ENCODE measurements at regions not wholly inside any gene's neighbourhood (a gene's known extent, or its start where the extent isn't known, plus 50 kb on each side); places are given as distances from the start of the nearest gene placed in this dataset.

- H2AK5ac ChIP-seq (ENCODE audit: low read length), result no peak overlapping the region
- no peak overlapping the region for H3K4me2 ChIP-seq (ENCODE audit: low read length)
- H3K27me3 ChIP-seq (ENCODE audit: insufficient read depth, low read length), result no peaks in the 10 kb centered on the region
- H3K4ac ChIP-seq (ENCODE audit: low read depth, low read length), result no peak overlapping the region
- H3K27ac ChIP-seq (ENCODE audit: low read depth, low read length), result no peak overlapping the region
- no peaks in the 10 kb centered on the region for H3K4me1 ChIP-seq (ENCODE audit: control insufficient read depth in 1 of 2, insufficient read depth in 2 of 2, low read length in 2 of 2)
- H4K8ac ChIP-seq (ENCODE audit: low read depth, low read length), result no peak overlapping the region
- no peak overlapping the region for H3K14ac ChIP-seq (ENCODE audit: low read length)
- H3K9ac ChIP-seq (ENCODE audit: low read length), result no peak overlapping the region
- H3K79me1 ChIP-seq (ENCODE audit: low read length), result no peaks in the 10 kb centered on the region
- H2BK5ac ChIP-seq (ENCODE audit: low read depth, low read length, poor library complexity), result no peak overlapping the region
- H3K36me3 ChIP-seq (ENCODE audit: control insufficient read depth in 1 of 2, insufficient read depth in 2 of 2, low read length in 2 of 2), result no peaks in the 10 kb centered on the region
- H3K79me2 ChIP-seq (ENCODE audit: control insufficient read depth, insufficient read depth, low read length, poor library complexity), result no peaks in the 10 kb centered on the region
- H4K12ac ChIP-seq (ENCODE audit: low read depth, low read length), result no peak overlapping the region
- peak in 1 of 2 donors; percentile 8 for DNase-seq
- no peak overlapping the region for H2BK12ac ChIP-seq (ENCODE audit: low read length)
- no peak overlapping the region for H3K18ac ChIP-seq (ENCODE audit: low read length)
- H3K9me3 ChIP-seq (ENCODE audit: insufficient read depth, low read depth, low read length), result no peaks in the 10 kb centered on the region
- H2BK120ac ChIP-seq (ENCODE audit: insufficient read depth, low read length, poor library complexity), result no peak overlapping the region
- no peak overlapping the region for H4K91ac ChIP-seq (ENCODE audit: low read depth, low read length)
- H2AFZ ChIP-seq (ENCODE audit: insufficient read depth, low read length, poor library complexity), result no peak overlapping the region
- H3K4me3 ChIP-seq (ENCODE audit: low read depth, low read length), result no peak overlapping the region
- H3K23ac ChIP-seq (ENCODE audit: low read length), result no peak overlapping the region
These were observed 323.3 kb upstream of the RSPO3 start for GRCh38 chr6:126795161-126795560.

GRCh38 chr6:126797981-126798380 lies 320.5 kb upstream of the RSPO3 start:
- Histone ChIP-seq H2AFZ (ENCODE audit: insufficient read depth, low read length, poor library complexity) (no peak overlapping the region), H3K18ac (ENCODE audit: low read length) (no peak overlapping the region), H3K9ac (ENCODE audit: low read length) (no peak overlapping the region), H3K23ac (ENCODE audit: low read length) (no peak overlapping the region), H3K4ac (ENCODE audit: low read depth, low read length) (no peak overlapping the region), H3K79me2 (ENCODE audit: control insufficient read depth, insufficient read depth, low read length, poor library complexity) (no peaks in the 10 kb centered on the region), H3K4me2 (ENCODE audit: low read length) (no peak overlapping the region), H3K36me3 (ENCODE audit: control insufficient read depth in 1 of 2, insufficient read depth in 2 of 2, low read length in 2 of 2) (no peaks in the 10 kb centered on the region), H3K27me3 (ENCODE audit: insufficient read depth, low read length) (no peaks in the 10 kb centered on the region), H3K27ac (ENCODE audit: low read depth, low read length) (no peak overlapping the region), H2BK120ac (ENCODE audit: insufficient read depth, low read length, poor library complexity) (no peak overlapping the region), H4K91ac (ENCODE audit: low read depth, low read length) (no peak overlapping the region), H3K14ac (ENCODE audit: low read length) (no peak overlapping the region), H3K4me1 (ENCODE audit: control insufficient read depth in 1 of 2, insufficient read depth in 2 of 2, low read length in 2 of 2) (no peaks in the 10 kb centered on the region), H2BK12ac (ENCODE audit: low read length) (no peak overlapping the region), H2BK5ac (ENCODE audit: low read depth, low read length, poor library complexity) (no peak overlapping the region), H3K79me1 (ENCODE audit: low read length) (no peaks in the 10 kb centered on the region), H4K8ac (ENCODE audit: low read depth, low read length) (no peak overlapping the region), H4K12ac (ENCODE audit: low read depth, low read length) (no peak overlapping the region), H2AK5ac (ENCODE audit: low read length) (no peak overlapping the region), H3K4me3 (ENCODE audit: low read depth, low read length) (no peak overlapping the region), H3K9me3 (ENCODE audit: insufficient read depth, low read depth, low read length) (no peaks in the 10 kb centered on the region)
- WGBS (ENCODE audit: extremely low coverage, insufficient coverage, insufficient read length), result 100% methylated on average over 1 of the region's 2 CpGs
- DNase-seq, result no peak

GRCh38 chr6:126803769-126804168 lies 314.7 kb upstream of the RSPO3 start:
- Histone ChIP-seq H3K9ac (ENCODE audit: low read length) (no peak overlapping the region), H3K4me2 (ENCODE audit: low read length) (no peak overlapping the region), H3K36me3 (ENCODE audit: control insufficient read depth in 1 of 2, insufficient read depth in 2 of 2, low read length in 2 of 2) (no peaks in the 10 kb centered on the region), H3K23ac (ENCODE audit: low read length) (no peak overlapping the region), H3K27ac (ENCODE audit: low read depth, low read length) (no peak overlapping the region), H3K79me1 (ENCODE audit: low read length) (no peaks in the 10 kb centered on the region), H4K12ac (ENCODE audit: low read depth, low read length) (no peak overlapping the region), H2AK5ac (ENCODE audit: low read length) (no peak overlapping the region), H3K79me2 (ENCODE audit: control insufficient read depth, insufficient read depth, low read length, poor library complexity) (no peaks in the 10 kb centered on the region), H2BK5ac (ENCODE audit: low read depth, low read length, poor library complexity) (no peak overlapping the region), H3K4me1 (ENCODE audit: control insufficient read depth in 1 of 2, insufficient read depth in 2 of 2, low read length in 2 of 2) (no peaks in the 10 kb centered on the region), H2BK120ac (ENCODE audit: insufficient read depth, low read length, poor library complexity) (no peak overlapping the region), H3K27me3 (ENCODE audit: insufficient read depth, low read length) (no peaks in the 10 kb centered on the region), H4K8ac (ENCODE audit: low read depth, low read length) (no peak overlapping the region), H3K14ac (ENCODE audit: low read length) (no peak overlapping the region), H3K4ac (ENCODE audit: low read depth, low read length) (no peak overlapping the region), H4K91ac (ENCODE audit: low read depth, low read length) (no peak overlapping the region), H3K9me3 (ENCODE audit: insufficient read depth, low read depth, low read length) (no peaks in the 10 kb centered on the region), H3K4me3 (ENCODE audit: low read depth, low read length) (no peak overlapping the region), H2AFZ (ENCODE audit: insufficient read depth, low read length, poor library complexity) (no peak overlapping the region), H2BK12ac (ENCODE audit: low read length) (no peak overlapping the region), H3K18ac (ENCODE audit: low read length) (no peak overlapping the region)
- DNase-seq, result no peak
- no CpG with 5 or more reads among the region's 3 CpGs for WGBS (ENCODE audit: extremely low coverage, insufficient coverage, insufficient read length)

- Histone ChIP-seq H3K18ac (ENCODE audit: low read length) (no peak overlapping the region), H2BK12ac (ENCODE audit: low read length) (no peak overlapping the region), H4K12ac (ENCODE audit: low read depth, low read length) (no peak overlapping the region), H3K79me1 (ENCODE audit: low read length) (no peaks in the 10 kb centered on the region), H3K27me3 (ENCODE audit: insufficient read depth, low read length) (no peaks in the 10 kb centered on the region), H2BK120ac (ENCODE audit: insufficient read depth, low read length, poor library complexity) (no peak overlapping the region), H3K27ac (ENCODE audit: low read depth, low read length) (no peak overlapping the region), H2AFZ (ENCODE audit: insufficient read depth, low read length, poor library complexity) (no peak overlapping the region), H3K14ac (ENCODE audit: low read length) (no peak overlapping the region), H4K91ac (ENCODE audit: low read depth, low read length) (no peak overlapping the region), H2AK5ac (ENCODE audit: low read length) (no peak overlapping the region), H3K36me3 (ENCODE audit: control insufficient read depth in 1 of 2, insufficient read depth in 2 of 2, low read length in 2 of 2) (no peaks in the 10 kb centered on the region), H3K79me2 (ENCODE audit: control insufficient read depth, insufficient read depth, low read length, poor library complexity) (no peaks in the 10 kb centered on the region), H3K9ac (ENCODE audit: low read length) (no peak overlapping the region), H3K9me3 (ENCODE audit: insufficient read depth, low read depth, low read length) (no peaks in the 10 kb centered on the region), H3K4me2 (ENCODE audit: low read length) (no peak overlapping the region), H4K8ac (ENCODE audit: low read depth, low read length) (no peak overlapping the region), H3K4me3 (ENCODE audit: low read depth, low read length) (no peak overlapping the region), H3K4me1 (ENCODE audit: control insufficient read depth in 1 of 2, insufficient read depth in 2 of 2, low read length in 2 of 2) (no peaks in the 10 kb centered on the region), H3K4ac (ENCODE audit: low read depth, low read length) (no peak overlapping the region), H2BK5ac (ENCODE audit: low read depth, low read length, poor library complexity) (no peak overlapping the region), H3K23ac (ENCODE audit: low read length) (no peak overlapping the region)
- no CpG with 5 or more reads among the region's 5 CpGs for WGBS (ENCODE audit: extremely low coverage, insufficient coverage, insufficient read length)
- DNase-seq, result peak; percentile 13 to 69
These were observed 314.0 kb upstream of the RSPO3 start for GRCh38 chr6:126804332-126805064.

Measured in trophoblast cell (in vitro differentiated cells and primary cell).